ENCODE measurements at regions not wholly inside any gene's neighbourhood (a gene's known extent, or its start where the extent isn't known, plus 50 kb on each side); places are given as distances from the start of the nearest gene placed in this dataset.

DNA sequence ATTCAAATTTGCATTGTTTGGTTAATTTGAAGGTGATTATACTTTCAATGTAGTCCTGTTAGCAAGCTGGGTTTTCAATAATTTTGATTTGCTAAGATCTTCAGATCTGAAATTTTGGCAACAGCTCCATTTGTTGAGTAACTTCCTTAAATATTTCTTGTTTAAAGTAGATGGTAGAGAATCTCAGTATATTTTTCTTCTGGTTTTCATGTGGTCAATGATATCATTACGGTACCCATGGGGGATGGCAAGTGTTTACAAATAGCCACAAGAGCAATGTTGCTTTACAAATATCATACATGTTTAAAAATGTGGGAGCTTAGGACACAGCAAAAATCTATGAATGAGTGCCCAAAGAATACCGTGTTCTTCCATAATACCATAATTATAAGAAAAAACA, 175.9 kb downstream of the IFI44 start:
- Histone ChIP-seq H4K20me1 (ENCODE audit: insufficient read depth, low read length) (no peaks in the 10 kb centered on the region), H3K9me3 (ENCODE audit: low read depth, low read length) (no peaks in the 10 kb centered on the region), H3K4me1 (ENCODE audit: insufficient read depth, low read length) (peaks cover 25% of the 10 kb centered on the region), H3K27me3 (ENCODE audit: insufficient read depth, low read length) (no peaks in the 10 kb centered on the region), H3K4me3 (ENCODE audit: insufficient read depth, low read length) (no peak overlapping the region), H3K79me2 (ENCODE audit: insufficient read depth, low read length) (no peaks in the 10 kb centered on the region), H3K27ac (ENCODE audit: low read depth, low read length) (no peak overlapping the region), H3K4me2 (ENCODE audit: insufficient read depth, low read length) (no peak overlapping the region), H3K36me3 (ENCODE audit: insufficient read depth, low read length) (no peaks in the 10 kb centered on the region), H2AFZ (ENCODE audit: low read length) (no peak overlapping the region)
- no peak for DNase-seq (ENCODE audit: insufficient read length, low spot score, missing footprints)
- TF ChIP-seq, protein P1, sequence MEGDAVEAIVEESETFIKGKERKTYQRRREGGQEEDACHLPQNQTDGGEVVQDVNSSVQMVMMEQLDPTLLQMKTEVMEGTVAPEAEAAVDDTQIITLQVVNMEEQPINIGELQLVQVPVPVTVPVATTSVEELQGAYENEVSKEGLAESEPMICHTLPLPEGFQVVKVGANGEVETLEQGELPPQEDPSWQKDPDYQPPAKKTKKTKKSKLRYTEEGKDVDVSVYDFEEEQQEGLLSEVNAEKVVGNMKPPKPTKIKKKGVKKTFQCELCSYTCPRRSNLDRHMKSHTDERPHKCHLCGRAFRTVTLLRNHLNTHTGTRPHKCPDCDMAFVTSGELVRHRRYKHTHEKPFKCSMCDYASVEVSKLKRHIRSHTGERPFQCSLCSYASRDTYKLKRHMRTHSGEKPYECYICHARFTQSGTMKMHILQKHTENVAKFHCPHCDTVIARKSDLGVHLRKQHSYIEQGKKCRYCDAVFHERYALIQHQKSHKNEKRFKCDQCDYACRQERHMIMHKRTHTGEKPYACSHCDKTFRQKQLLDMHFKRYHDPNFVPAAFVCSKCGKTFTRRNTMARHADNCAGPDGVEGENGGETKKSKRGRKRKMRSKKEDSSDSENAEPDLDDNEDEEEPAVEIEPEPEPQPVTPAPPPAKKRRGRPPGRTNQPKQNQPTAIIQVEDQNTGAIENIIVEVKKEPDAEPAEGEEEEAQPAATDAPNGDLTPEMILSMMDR (IDR thresholded peaks at IDR 0.05; ENCODE audit: extremely low read depth, low read depth, low read length): no peak

DNA sequence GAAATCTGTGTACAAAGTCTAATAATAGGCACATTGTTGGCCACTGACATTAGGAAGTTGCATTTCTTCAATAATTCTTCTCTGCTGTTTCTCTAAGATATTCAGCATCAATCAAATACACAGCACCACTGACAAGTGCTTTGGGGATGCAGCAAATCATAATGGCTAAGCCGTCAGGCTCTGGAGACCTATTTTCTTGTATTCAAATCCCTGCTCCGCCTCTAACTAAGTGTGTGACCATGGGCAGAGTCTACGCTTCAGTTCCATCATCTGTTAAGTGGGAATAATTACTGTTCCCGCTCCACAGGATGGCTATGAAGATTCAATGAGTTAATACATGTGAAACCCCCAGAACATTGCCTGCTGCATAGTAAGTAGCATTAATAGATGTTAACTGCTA, 176.9 kb downstream of the ADGRL4 start:
- no peaks in the 10 kb centered on the region for H3K9me3 ChIP-seq (ENCODE audit: low read depth, low read length)
- H3K79me2 ChIP-seq (ENCODE audit: insufficient read depth, low read length): no peaks in the 10 kb centered on the region
- H3K27me3 ChIP-seq (ENCODE audit: insufficient read depth, low read length): no peaks in the 10 kb centered on the region
- H3K4me1 ChIP-seq (ENCODE audit: insufficient read depth, low read length): peaks cover 48% of the 10 kb centered on the region
- no peak overlapping the region for H3K4me3 ChIP-seq (ENCODE audit: insufficient read depth, low read length)
- H4K20me1 ChIP-seq (ENCODE audit: insufficient read depth, low read length): no peaks in the 10 kb centered on the region
- H3K4me2 ChIP-seq (ENCODE audit: insufficient read depth, low read length): no peak overlapping the region
- no peak overlapping the region for H3K27ac ChIP-seq (ENCODE audit: low read depth, low read length)
- H2AFZ ChIP-seq (ENCODE audit: low read length): no peak overlapping the region
- TF ChIP-seq, protein P1 (IDR thresholded peaks at IDR 0.05; ENCODE audit: extremely low read depth, low read depth, low read length): no peak
- DNase-seq (ENCODE audit: insufficient read length, low spot score, missing footprints): no peak
- no peaks in the 10 kb centered on the region for H3K36me3 ChIP-seq (ENCODE audit: insufficient read depth, low read length)

DNA sequence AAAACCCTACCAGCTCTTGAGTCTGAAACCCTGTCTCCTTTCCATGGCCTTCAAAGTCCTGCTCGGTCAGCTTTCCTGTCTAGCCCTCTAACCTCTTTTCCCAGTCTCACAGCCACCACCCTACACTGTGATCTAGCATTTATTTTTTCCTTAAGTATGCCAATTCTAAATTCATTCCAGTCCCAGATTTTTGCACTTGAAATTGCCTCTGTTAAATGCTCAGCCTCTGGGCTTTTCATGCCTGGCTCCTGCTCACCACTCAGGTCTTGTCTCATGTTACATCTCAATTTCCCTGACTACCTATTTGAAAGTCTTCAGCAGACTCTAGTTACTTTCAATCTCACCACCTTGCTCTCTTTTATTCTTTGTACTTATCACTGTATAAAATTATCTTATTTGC, 176.2 kb downstream of the ADGRL4 start:
- no peaks in the 10 kb centered on the region for H3K9me3 ChIP-seq (ENCODE audit: low read depth, low read length)
- H2AFZ ChIP-seq (ENCODE audit: low read length): peak overlapping the region; percentile 36
- peaks cover 42% of the 10 kb centered on the region for H3K4me1 ChIP-seq (ENCODE audit: insufficient read depth, low read length)
- no peaks in the 10 kb centered on the region for H3K27me3 ChIP-seq (ENCODE audit: insufficient read depth, low read length)
- no peak overlapping the region for H3K4me3 ChIP-seq (ENCODE audit: insufficient read depth, low read length)
- no peak for DNase-seq (ENCODE audit: insufficient read length, low spot score, missing footprints)
- H3K4me2 ChIP-seq (ENCODE audit: insufficient read depth, low read length): no peak overlapping the region
- TF ChIP-seq, protein P1 (IDR thresholded peaks at IDR 0.05; ENCODE audit: extremely low read depth, low read depth, low read length): no peak
- no peaks in the 10 kb centered on the region for H4K20me1 ChIP-seq (ENCODE audit: insufficient read depth, low read length)
- H3K79me2 ChIP-seq (ENCODE audit: insufficient read depth, low read length): no peaks in the 10 kb centered on the region
- no peaks in the 10 kb centered on the region for H3K36me3 ChIP-seq (ENCODE audit: insufficient read depth, low read length)
- no peak overlapping the region for H3K27ac ChIP-seq (ENCODE audit: low read depth, low read length)

DNA sequence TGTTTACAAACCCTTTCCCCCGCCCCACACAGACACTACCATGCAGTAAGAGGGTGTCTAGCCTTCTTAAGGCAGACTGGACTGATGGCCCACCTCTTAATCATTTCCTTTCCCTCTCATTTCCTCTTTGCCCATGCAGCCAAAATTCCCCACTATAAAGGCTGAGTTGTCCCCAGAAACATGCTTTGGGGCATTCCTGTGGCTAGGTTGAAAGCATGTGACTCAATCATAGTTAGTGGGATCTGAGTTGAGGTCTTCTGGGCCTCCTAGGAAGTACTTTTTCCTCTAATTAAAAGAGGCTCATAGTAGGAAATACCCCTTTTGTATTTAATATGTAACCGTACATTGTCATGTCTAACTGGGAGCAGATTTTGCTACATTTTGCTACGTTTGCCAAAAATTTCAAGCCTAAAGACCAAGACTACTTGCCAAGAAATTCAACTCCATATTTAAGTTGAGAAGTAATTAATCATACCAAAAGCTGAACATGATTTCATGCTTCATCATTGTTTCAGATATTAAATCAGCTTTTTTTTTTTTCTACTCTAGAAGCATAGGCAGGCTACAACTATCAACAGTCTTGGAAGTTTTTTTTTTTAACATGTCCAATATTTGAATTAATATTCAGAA, 174.7 kb downstream of the ADGRL4 start:
- no peaks in the 10 kb centered on the region for H3K9me3 ChIP-seq (ENCODE audit: low read depth, low read length)
- peak; percentile 46 for DNase-seq (ENCODE audit: insufficient read length, low spot score, missing footprints)
- H3K4me2 ChIP-seq (ENCODE audit: insufficient read depth, low read length): peak overlapping the region; percentile 31
- H3K79me2 ChIP-seq (ENCODE audit: insufficient read depth, low read length): no peaks in the 10 kb centered on the region
- peak overlapping the region; percentile 79 for H3K27ac ChIP-seq (ENCODE audit: low read depth, low read length)
- H4K20me1 ChIP-seq (ENCODE audit: insufficient read depth, low read length): no peaks in the 10 kb centered on the region
- peaks cover 36% of the 10 kb centered on the region for H3K4me1 ChIP-seq (ENCODE audit: insufficient read depth, low read length)
- no peaks in the 10 kb centered on the region for H3K36me3 ChIP-seq (ENCODE audit: insufficient read depth, low read length)
- TF ChIP-seq, protein P1 (IDR thresholded peaks at IDR 0.05; ENCODE audit: extremely low read depth, low read depth, low read length): no peak
- H2AFZ ChIP-seq (ENCODE audit: low read length): no peak overlapping the region
- H3K4me3 ChIP-seq (ENCODE audit: insufficient read depth, low read length): no peak overlapping the region
- no peaks in the 10 kb centered on the region for H3K27me3 ChIP-seq (ENCODE audit: insufficient read depth, low read length)
